NCI-H748 treated with DMSO at 0.1 percent for 48 hours (cell line): ENCODE measurements at regions not wholly inside any gene's neighbourhood (a gene's known extent, or its start where the extent isn't known, plus 50 kb on each side); places are given as distances from the start of the nearest gene placed in this dataset.
A peak's percentile ranks its signal among the peaks of the same experiment; 100 is the strongest.

Experiments
- DNase-seq: peaks from one replicate; lab custom pipeline; 2025; lab: John Stamatoyannopoulos, UW

- DNase-seq: no peak
Observed at GRCh38 chr2:59674100-59674499, 879.4 kb downstream of the BCL11A start.

GRCh38 chr2:59665021-59665420 lies 888.4 kb downstream of the BCL11A start:
- DNase-seq: no peak

GRCh38 chr2:59662127-59662861 lies 891.2 kb downstream of the BCL11A start:
- DNase-seq: no peak

- no peak for DNase-seq
Observed at GRCh38 chr2:59660262-59660661, 893.2 kb downstream of the BCL11A start.

GRCh38 chr2:59658906-59659635 lies 894.4 kb downstream of the BCL11A start:
- DNase-seq: no peak

- DNase-seq: no peak
Observed at GRCh38 chr2:59655809-59656208, 897.6 kb downstream of the BCL11A start.

- no peak for DNase-seq
Observed at GRCh38 chr2:59654710-59655109, 898.7 kb downstream of the BCL11A start.

- DNase-seq: no peak
Observed at GRCh38 chr2:59653164-59653563, 900.3 kb downstream of the BCL11A start.

GRCh38 chr2:59630789-59631188 lies 922.7 kb downstream of the BCL11A start:
- DNase-seq: no peak

- DNase-seq: no peak
Observed at GRCh38 chr2:59627599-59627998, 925.9 kb downstream of the BCL11A start.

GRCh38 chr2:59622599-59623308 lies 930.7 kb downstream of the BCL11A start:
- DNase-seq: no peak

- DNase-seq: no peak
Observed at GRCh38 chr2:59604123-59604522, 949.3 kb downstream of the BCL11A start.

- DNase-seq: no peak
Observed at GRCh38 chr2:59594671-59595222, 958.7 kb downstream of the BCL11A start.

- DNase-seq: no peak
Observed at GRCh38 chr2:59590798-59591197, 962.7 kb downstream of the BCL11A start.

- no peak for DNase-seq
Observed at GRCh38 chr2:59589881-59590280, 963.6 kb downstream of the BCL11A start.

GRCh38 chr2:59588286-59588685 lies 965.2 kb downstream of the BCL11A start:
- no peak for DNase-seq

GRCh38 chr2:59586176-59586575 lies 967.3 kb downstream of the BCL11A start:
- DNase-seq: no peak

GRCh38 chr2:59585655-59586054 lies 967.8 kb downstream of the BCL11A start:
- DNase-seq: peak; percentile 6

- DNase-seq: no peak
Observed at GRCh38 chr2:59584958-59585357, 968.5 kb downstream of the BCL11A start.

- no peak for DNase-seq
Observed at GRCh38 chr2:59583173-59583765, 970.2 kb downstream of the BCL11A start.

GRCh38 chr2:59578349-59578748 lies 975.1 kb downstream of the BCL11A start:
- DNase-seq: no peak

GRCh38 chr2:59575191-59575590 lies 978.3 kb downstream of the BCL11A start:
- no peak for DNase-seq
